T-cell (primary cell): ENCODE measurements at regions not wholly inside any gene's neighbourhood (a gene's known extent, or its start where the extent isn't known, plus 50 kb on each side); places are given as distances from the start of the nearest gene placed in this dataset.

Source experiments
- ATAC-seq, 4 experiments: fragments of 200-7000 bp in 3 of 4; fragments of 150-1000 bp in 1 of 4; cut with Tn5 transposase; replicated peaks in 1 of 4; 1 replicate in 3 of 4; 2 replicates in 1 of 4; pipeline ENCODE4 v1.10.0; 2021; ENCODE audit warnings: moderate library complexity in 3 of 4, mild to moderate bottlenecking in 2 of 4, moderate number of reproducible peaks in 1 of 4
- CTCF ChIA-PET, 2 donors: fragments of 300-600 bp; sonication (Branson Sonifier 250); formaldehyde crosslinking; loops; one replicate each; lab custom pipeline; 2022; ENCODE audit warnings: antibody characterized with exemption in 2 of 2; lab: Charles Lee
- POLR2A ChIA-PET, 2 donors: fragments of 300-600 bp; sonication (Branson Sonifier 250); formaldehyde crosslinking; loops; one replicate each; lab custom pipeline; 2022; ENCODE audit warnings: antibody characterized with exemption in 2 of 2; lab: Charles Lee
- DNase-seq, 35 experiments: peaks; one replicate each; pipeline versions ENCODE4 v3.0.0 to v3.0.0-alpha.2; 2013 to 2023
- H3K27ac ChIP-seq: one replicate; pipeline ENCODE4 v1.5.1; 2013; ENCODE audit warnings: low read length
- H3K27me3 ChIP-seq, 2 experiments: replicated peaks in 1 of 2; 1 replicate in 1 of 2; 2 replicates in 1 of 2; pipeline versions ENCODE4 v1.6.1 to v1.7.0; 2013; ENCODE audit warnings: low read length in 1 of 2, mixed read lengths in 1 of 2; ENCODE audit not compliant: control insufficient read depth in 2 of 2, insufficient read depth in 2 of 2; ENCODE audit errors: extremely low read depth in 1 of 2
- H3K36me3 ChIP-seq, 2 donors: 1 replicate in 1 of 2; 2 replicates in 1 of 2; pipeline versions ENCODE4 v1.6.1 to v1.7.0; 2013; ENCODE audit warnings: low read length in 1 of 2; ENCODE audit not compliant: control insufficient read depth in 2 of 2, insufficient read depth in 1 of 2; ENCODE audit errors: extremely low read depth in 1 of 2
- H3K4me1 ChIP-seq, 2 experiments: 1 replicate in 1 of 2; 2 replicates in 1 of 2; pipeline versions ENCODE4 v1.6.1 to v1.7.0; 2013; ENCODE audit warnings: low read length in 2 of 2, mixed read lengths in 1 of 2; ENCODE audit not compliant: insufficient read depth in 2 of 2, control insufficient read depth in 1 of 2; ENCODE audit errors: extremely low read depth in 1 of 2
- H3K4me3 ChIP-seq, 2 donors: 1 replicate in 1 of 2; 2 replicates in 1 of 2; pipeline versions ENCODE4 v1.5.1 to v1.7.0; 2013; ENCODE audit warnings: mild to moderate bottlenecking in 2 of 2, low read length in 1 of 2, moderate library complexity in 1 of 2; ENCODE audit not compliant: control insufficient read depth in 1 of 2; ENCODE audit errors: extremely low read depth in 1 of 2
- H3K9me3 ChIP-seq: 2 replicates; pipeline ENCODE4 v1.7.0; 2013
- H3K27ac Mint-ChIP-seq, 2 donors: one replicate each; pipeline ENCODE4 v1.8.0; 2020 to 2021; ENCODE audit warnings: mild to moderate bottlenecking in 2 of 2, mixed read lengths in 2 of 2
- H3K27me3 Mint-ChIP-seq, 2 donors: one replicate each; pipeline ENCODE4 v1.8.0; 2021 to 2022; ENCODE audit warnings: mixed read lengths in 2 of 2
- H3K36me3 Mint-ChIP-seq: one replicate; pipeline ENCODE4 v1.8.0; 2021; ENCODE audit warnings: mixed read lengths
- H3K4me1 Mint-ChIP-seq, 3 donors: one replicate each; pipeline ENCODE4 v1.8.0; 2020 to 2022; ENCODE audit warnings: mixed read lengths in 3 of 3, mild to moderate bottlenecking in 1 of 3
- H3K4me3 Mint-ChIP-seq, 3 donors: one replicate each; pipeline ENCODE4 v1.8.0; 2020 to 2022; ENCODE audit warnings: mild to moderate bottlenecking in 3 of 3, mixed read lengths in 3 of 3, moderate library complexity in 3 of 3
- H3K9me3 Mint-ChIP-seq, 3 donors: one replicate each; pipeline ENCODE4 v1.8.0; 2020 to 2022; ENCODE audit warnings: mixed read lengths in 3 of 3
- WGBS: methylation state at CpG from one replicate; pipeline ENCODE4 v1.1.5; 2013; ENCODE audit warnings: missing lambda C conversion rate; ENCODE audit not compliant: insufficient coverage; 5-methylcytosine and 5-hydroxymethylcytosine counted together

DNA sequence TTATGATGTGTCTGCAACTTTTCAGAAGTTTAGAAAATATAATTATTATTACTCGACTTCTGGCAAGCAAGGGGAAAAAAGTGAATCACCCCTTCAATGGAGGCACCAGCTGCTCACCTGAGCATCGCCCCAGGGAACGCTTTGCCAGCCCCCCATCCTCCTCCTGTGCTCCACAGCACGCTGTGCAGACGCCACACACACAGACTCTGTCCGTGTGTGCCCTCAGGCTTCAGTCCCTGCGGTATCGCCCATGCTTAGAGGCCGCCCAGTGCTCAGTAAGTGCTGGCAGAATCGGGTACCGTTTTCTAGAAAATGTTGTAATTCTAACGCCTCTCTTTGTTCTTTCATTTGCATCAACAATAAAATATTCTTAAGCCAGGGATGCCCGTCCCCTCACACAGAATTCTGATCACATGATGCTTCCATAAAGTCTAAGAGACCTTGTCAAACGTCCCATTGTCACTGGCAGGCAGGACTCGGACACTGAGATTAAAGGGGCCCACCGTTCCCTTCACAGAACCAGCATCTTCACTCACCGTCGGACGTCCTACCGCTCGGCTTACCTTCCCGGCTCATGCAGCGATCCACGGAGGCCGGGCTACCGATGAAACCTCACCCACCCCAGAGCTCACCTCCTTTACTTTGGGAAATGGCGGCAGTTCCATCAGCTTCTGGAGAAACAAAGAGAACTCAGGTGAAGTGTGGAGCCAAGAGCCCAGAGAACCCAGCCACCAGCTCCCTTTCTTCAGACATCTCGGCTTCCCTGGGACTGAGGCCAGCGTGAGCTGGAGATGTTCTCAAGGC, 105.5 kb downstream of the DLL1 start:
- DNase-seq (no peak), ATAC-seq (no peak)
- no peak overlapping the region for H3K27ac ChIP-seq
- no peak overlapping the region for H3K4me3 ChIP-seq
- ChIA-PET POLR2A (no interaction called here), CTCF (no interaction called here)
- peaks cover 0 to 3% of the 10 kb centered on the region in 2 experiments for H3K4me1 ChIP-seq
- H3K4me3 Mint-ChIP-seq: no peak overlapping the region
- no peak overlapping the region for H3K27ac Mint-ChIP-seq
- no peaks in the 10 kb centered on the region for H3K36me3 Mint-ChIP-seq
- peaks cover 4 to 10% of the 10 kb centered on the region in 2 donors for H3K27me3 Mint-ChIP-seq
- H3K27me3 ChIP-seq: peaks cover 0 to 41% of the 10 kb centered on the region in 2 experiments
- no peaks in the 10 kb centered on the region for H3K9me3 ChIP-seq
- peaks cover 0 to 15% (median 13%) of the 10 kb centered on the region in 3 donors for H3K9me3 Mint-ChIP-seq
- no peaks in the 10 kb centered on the region for H3K36me3 ChIP-seq
- 82% methylated on average over 26 of the region's 29 CpGs for WGBS
- H3K4me1 Mint-ChIP-seq: peaks cover 0 to 13% (median 9%) of the 10 kb centered on the region in 3 donors

DNA sequence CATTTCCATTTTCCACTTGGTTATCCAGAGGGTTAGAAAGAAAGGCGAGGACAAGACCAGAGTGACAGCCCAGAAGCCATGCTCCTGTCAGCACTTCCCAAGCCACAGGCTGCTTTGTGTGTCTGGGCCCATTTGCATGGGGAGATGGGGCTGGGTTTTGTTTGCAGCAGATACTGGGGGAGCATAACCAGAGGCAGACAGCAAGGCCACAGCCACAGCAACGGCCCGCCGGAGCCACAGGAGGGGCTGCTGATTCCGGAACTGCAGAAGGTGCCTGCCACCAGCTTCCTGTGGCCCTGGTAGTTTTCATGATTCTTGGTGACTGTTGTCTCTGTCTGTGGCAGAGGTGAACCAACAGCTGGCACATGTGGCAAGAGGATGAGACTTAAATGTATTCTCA, 106.6 kb downstream of the DLL1 start:
- H3K4me1 Mint-ChIP-seq: peaks cover 0 to 13% (median 9%) of the 10 kb centered on the region in 3 donors
- no peaks in the 10 kb centered on the region for H3K36me3 ChIP-seq
- H3K4me3 Mint-ChIP-seq: no peak overlapping the region
- peaks cover 0 to 3% of the 10 kb centered on the region in 2 experiments for H3K4me1 ChIP-seq
- no peaks in the 10 kb centered on the region for H3K9me3 ChIP-seq
- DNase-seq (peak in 6 of 35 experiments; percentile 3 to 28 (median 22)), ATAC-seq (peak in 1 of 4 experiments; percentile 36)
- POLR2A ChIA-PET: no interaction called here
- H3K27ac ChIP-seq: no peak overlapping the region
- peaks cover 3 to 6% of the 10 kb centered on the region in 2 donors for H3K27me3 Mint-ChIP-seq
- no peak overlapping the region for H3K27ac Mint-ChIP-seq
- H3K9me3 Mint-ChIP-seq: peaks cover 0 to 15% (median 13%) of the 10 kb centered on the region in 3 donors
- 63% methylated on average over 5 of the region's 5 CpGs for WGBS
- no peak overlapping the region for H3K4me3 ChIP-seq
- H3K36me3 Mint-ChIP-seq: no peaks in the 10 kb centered on the region
- H3K27me3 ChIP-seq: peaks cover 0 to 37% of the 10 kb centered on the region in 2 experiments
- CTCF ChIA-PET: no interaction called here

- ATAC-seq (no peak), DNase-seq (no peak)
- Mint-ChIP-seq H3K4me1 (peaks cover 0 to 13% (median 9%) of the 10 kb centered on the region in 3 donors), H3K27ac (no peak overlapping the region), H3K27me3 (peaks cover 0 to 3% of the 10 kb centered on the region in 2 donors), H3K4me3 (no peak overlapping the region), H3K9me3 (peaks cover 0 to 15% (median 13%) of the 10 kb centered on the region in 3 donors), H3K36me3 (no peaks in the 10 kb centered on the region)
- peaks cover 0 to 37% of the 10 kb centered on the region in 2 experiments for H3K27me3 ChIP-seq
- H3K4me3 ChIP-seq: no peak overlapping the region
- ChIA-PET CTCF (no interaction called here), POLR2A (no interaction called here)
- H3K27ac ChIP-seq: no peak overlapping the region
- peaks cover 0 to 3% of the 10 kb centered on the region in 2 experiments for H3K4me1 ChIP-seq
- no peaks in the 10 kb centered on the region for H3K9me3 ChIP-seq
- no peaks in the 10 kb centered on the region for H3K36me3 ChIP-seq
Observed at GRCh38 chr6:170183521-170183920, 107.4 kb downstream of the DLL1 start.

GRCh38 chr6:170182781-170183120, 108.1 kb downstream of the DLL1 start:
- no peak overlapping the region for H3K4me3 ChIP-seq
- ATAC-seq (no peak), DNase-seq (no peak)
- H3K27ac ChIP-seq: no peak overlapping the region
- H3K36me3 ChIP-seq: no peaks in the 10 kb centered on the region
- Mint-ChIP-seq H3K4me1 (peaks cover 0 to 13% (median 9%) of the 10 kb centered on the region in 3 donors), H3K36me3 (no peaks in the 10 kb centered on the region), H3K4me3 (no peak overlapping the region), H3K9me3 (peaks cover 0 to 15% (median 13%) of the 10 kb centered on the region in 3 donors), H3K27ac (no peak overlapping the region), H3K27me3 (peaks cover 0 to 2% of the 10 kb centered on the region in 2 donors)
- ChIA-PET POLR2A (no interaction called here), CTCF (no interaction called here)
- peaks cover 0 to 36% of the 10 kb centered on the region in 2 experiments for H3K27me3 ChIP-seq
- H3K4me1 ChIP-seq: peaks cover 0 to 3% of the 10 kb centered on the region in 2 experiments
- 91% methylated on average over 9 of the region's 10 CpGs for WGBS
- H3K9me3 ChIP-seq: no peaks in the 10 kb centered on the region

GRCh38 chr6:170182093-170182780, 108.6 kb downstream of the DLL1 start:
- H3K36me3 ChIP-seq: no peaks in the 10 kb centered on the region
- H3K4me3 ChIP-seq: no peak overlapping the region
- Mint-ChIP-seq H3K36me3 (no peaks in the 10 kb centered on the region), H3K4me1 (peaks cover 0 to 13% (median 9%) of the 10 kb centered on the region in 3 donors), H3K27me3 (no peaks in the 10 kb centered on the region), H3K9me3 (peaks cover 0 to 15% (median 13%) of the 10 kb centered on the region in 3 donors), H3K4me3 (no peak overlapping the region), H3K27ac (peak overlapping the region in 1 of 2 donors; percentile 28)
- WGBS: 62% methylated on average over 18 of the region's 19 CpGs
- no peak overlapping the region for H3K27ac ChIP-seq
- no peak for ATAC-seq
- peaks cover 0 to 31% of the 10 kb centered on the region in 2 experiments for H3K27me3 ChIP-seq
- POLR2A ChIA-PET: no interaction called here
- peaks cover 0 to 3% of the 10 kb centered on the region in 2 experiments for H3K4me1 ChIP-seq
- CTCF ChIA-PET: no interaction called here
- no peaks in the 10 kb centered on the region for H3K9me3 ChIP-seq
- DNase-seq: peak in 2 of 35 experiments; percentile 10 to 17

DNA sequence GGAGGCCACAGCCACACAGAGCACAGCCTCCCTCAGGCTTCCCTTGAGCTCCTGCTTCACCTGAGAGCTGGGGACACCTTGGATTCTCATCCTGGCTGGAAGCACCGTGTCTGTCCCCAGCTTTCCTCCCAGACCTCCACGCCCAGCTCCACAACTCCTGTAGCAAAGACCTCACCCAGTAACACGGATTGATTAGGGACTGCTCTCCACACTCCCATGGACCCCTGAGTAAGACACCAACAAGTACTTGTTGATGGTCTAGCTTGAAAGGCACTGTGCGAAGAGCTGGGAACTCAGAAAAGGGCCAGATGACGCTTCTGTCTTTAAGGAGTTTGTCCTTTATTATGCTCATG, 109.6 kb downstream of the DLL1 start:
- H3K36me3 Mint-ChIP-seq: no peaks in the 10 kb centered on the region
- no peaks in the 10 kb centered on the region for H3K36me3 ChIP-seq
- CTCF ChIA-PET: no interaction called here
- H3K27ac ChIP-seq: no peak overlapping the region
- no peak overlapping the region for H3K4me3 ChIP-seq
- peak in 2 of 35 experiments; percentile 7 to 19 for DNase-seq
- H3K4me1 ChIP-seq: peaks cover 0 to 3% of the 10 kb centered on the region in 2 experiments
- 83% methylated on average over 3 of the region's 5 CpGs for WGBS
- peaks cover 0 to 22% of the 10 kb centered on the region in 2 experiments for H3K27me3 ChIP-seq
- H3K27me3 Mint-ChIP-seq: no peaks in the 10 kb centered on the region
- H3K9me3 ChIP-seq: no peaks in the 10 kb centered on the region
- H3K27ac Mint-ChIP-seq: no peak overlapping the region
- H3K4me3 Mint-ChIP-seq: no peak overlapping the region
- H3K4me1 Mint-ChIP-seq: peaks cover 0 to 13% (median 9%) of the 10 kb centered on the region in 3 donors
- H3K9me3 Mint-ChIP-seq: peaks cover 0 to 15% (median 13%) of the 10 kb centered on the region in 3 donors
- POLR2A ChIA-PET: no interaction called here
- no peak for ATAC-seq
